Panc1 (cell line): ENCODE measurements at regions not wholly inside any gene's neighbourhood (a gene's known extent, or its start where the extent isn't known, plus 50 kb on each side); places are given as distances from the start of the nearest gene placed in this dataset.
"Not testable (repeated sequence)": the region's sequence is repeated elsewhere in the genome, so short reads cannot be mapped to it uniquely, and the experiment has no call there.

ENCODE experiments used
- POLR2AphosphoS5 ChIP-seq: IDR thresholded peaks from 2 replicates; pipeline ENCODE4 v1.6.1; 2012; ENCODE audit warnings: mild to moderate bottlenecking, low read depth, low read length, moderate library complexity
- REST ChIP-seq, 2 experiments: IDR thresholded peaks; 2 replicates each; pipeline ENCODE4 v1.6.1; 2011 to 2012; ENCODE audit warnings: low read depth in 2 of 2, control low read depth in 1 of 2, low read length in 1 of 2, mild to moderate bottlenecking in 1 of 2, moderate library complexity in 1 of 2; ENCODE audit not compliant: insufficient read depth in 1 of 2
- TF ChIP-seq, protein P1 (sequence below): fragments of 450-650 bp; IDR thresholded peaks from 2 replicates; pipeline ENCODE4 v1.5.1; 2017; ENCODE audit warnings: mild to moderate bottlenecking

- TF ChIP-seq, protein P1, sequence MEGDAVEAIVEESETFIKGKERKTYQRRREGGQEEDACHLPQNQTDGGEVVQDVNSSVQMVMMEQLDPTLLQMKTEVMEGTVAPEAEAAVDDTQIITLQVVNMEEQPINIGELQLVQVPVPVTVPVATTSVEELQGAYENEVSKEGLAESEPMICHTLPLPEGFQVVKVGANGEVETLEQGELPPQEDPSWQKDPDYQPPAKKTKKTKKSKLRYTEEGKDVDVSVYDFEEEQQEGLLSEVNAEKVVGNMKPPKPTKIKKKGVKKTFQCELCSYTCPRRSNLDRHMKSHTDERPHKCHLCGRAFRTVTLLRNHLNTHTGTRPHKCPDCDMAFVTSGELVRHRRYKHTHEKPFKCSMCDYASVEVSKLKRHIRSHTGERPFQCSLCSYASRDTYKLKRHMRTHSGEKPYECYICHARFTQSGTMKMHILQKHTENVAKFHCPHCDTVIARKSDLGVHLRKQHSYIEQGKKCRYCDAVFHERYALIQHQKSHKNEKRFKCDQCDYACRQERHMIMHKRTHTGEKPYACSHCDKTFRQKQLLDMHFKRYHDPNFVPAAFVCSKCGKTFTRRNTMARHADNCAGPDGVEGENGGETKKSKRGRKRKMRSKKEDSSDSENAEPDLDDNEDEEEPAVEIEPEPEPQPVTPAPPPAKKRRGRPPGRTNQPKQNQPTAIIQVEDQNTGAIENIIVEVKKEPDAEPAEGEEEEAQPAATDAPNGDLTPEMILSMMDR = not testable (repeated sequence)
- TF ChIP-seq REST (IDR thresholded peaks at IDR 0.05; ENCODE audit: insufficient read depth in 1 of 2, low read depth in 2 of 2, low read length in 1 of 2); POLR2AphosphoS5: not testable (repeated sequence)
These were observed 143.8 kb downstream of the NPIPB11 start for GRCh38 chr16:29262725-29263124.
